ENCODE measurements at regions not wholly inside any gene's neighbourhood (a gene's known extent, or its start where the extent isn't known, plus 50 kb on each side); places are given as distances from the start of the nearest gene placed in this dataset.

DNA sequence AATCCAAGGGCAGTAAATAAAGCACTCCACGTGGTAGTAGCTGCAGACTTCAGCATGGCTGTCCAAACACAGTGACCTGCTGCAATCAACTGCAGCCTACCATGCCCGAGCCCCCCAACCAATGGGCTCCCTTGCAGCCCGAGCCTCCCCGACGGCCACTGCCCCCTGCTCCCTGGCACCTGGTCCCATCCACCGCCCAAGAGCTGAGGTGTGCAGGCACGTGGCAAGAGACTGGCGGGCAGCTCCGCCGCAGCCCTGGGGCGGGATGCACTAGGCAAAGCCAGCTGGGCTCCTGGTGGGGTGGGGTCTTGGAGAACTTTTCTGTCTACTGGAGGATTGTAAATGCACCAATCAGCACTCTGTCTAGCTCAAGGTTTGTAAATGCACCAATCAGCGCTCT is 57.6 kb upstream of the RGS2 start:
- TF ChIP-seq, protein P1, sequence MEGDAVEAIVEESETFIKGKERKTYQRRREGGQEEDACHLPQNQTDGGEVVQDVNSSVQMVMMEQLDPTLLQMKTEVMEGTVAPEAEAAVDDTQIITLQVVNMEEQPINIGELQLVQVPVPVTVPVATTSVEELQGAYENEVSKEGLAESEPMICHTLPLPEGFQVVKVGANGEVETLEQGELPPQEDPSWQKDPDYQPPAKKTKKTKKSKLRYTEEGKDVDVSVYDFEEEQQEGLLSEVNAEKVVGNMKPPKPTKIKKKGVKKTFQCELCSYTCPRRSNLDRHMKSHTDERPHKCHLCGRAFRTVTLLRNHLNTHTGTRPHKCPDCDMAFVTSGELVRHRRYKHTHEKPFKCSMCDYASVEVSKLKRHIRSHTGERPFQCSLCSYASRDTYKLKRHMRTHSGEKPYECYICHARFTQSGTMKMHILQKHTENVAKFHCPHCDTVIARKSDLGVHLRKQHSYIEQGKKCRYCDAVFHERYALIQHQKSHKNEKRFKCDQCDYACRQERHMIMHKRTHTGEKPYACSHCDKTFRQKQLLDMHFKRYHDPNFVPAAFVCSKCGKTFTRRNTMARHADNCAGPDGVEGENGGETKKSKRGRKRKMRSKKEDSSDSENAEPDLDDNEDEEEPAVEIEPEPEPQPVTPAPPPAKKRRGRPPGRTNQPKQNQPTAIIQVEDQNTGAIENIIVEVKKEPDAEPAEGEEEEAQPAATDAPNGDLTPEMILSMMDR (IDR thresholded peaks at IDR 0.05): no peak
- ATAC-seq (ENCODE audit: low FRiP score): no peak
- DNase-seq (ENCODE audit: low spot score): no peak

DNA sequence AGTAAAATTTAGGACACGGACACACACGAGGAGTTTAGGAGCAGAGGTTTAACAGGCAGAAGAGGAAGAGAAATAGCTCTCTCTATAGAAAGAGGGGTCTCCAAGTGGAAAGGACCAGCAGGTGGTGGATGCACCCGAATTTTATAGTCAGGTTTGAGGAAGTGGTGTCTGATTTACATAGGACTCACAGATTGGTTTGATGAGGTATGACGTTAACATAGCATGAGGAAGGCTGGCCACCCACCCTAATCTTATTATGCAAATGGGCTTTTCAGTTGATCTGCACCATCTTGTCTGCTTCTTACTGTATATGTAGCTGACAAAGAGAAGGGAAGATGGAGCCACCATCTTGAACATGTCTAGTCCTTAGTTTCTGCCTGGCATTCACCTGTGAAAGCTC is 52.5 kb upstream of the RGS2 start:
- no peak for ATAC-seq (ENCODE audit: low FRiP score)
- DNase-seq (ENCODE audit: low spot score): no peak
- TF ChIP-seq, protein P1 (IDR thresholded peaks at IDR 0.05): no peak

DNA sequence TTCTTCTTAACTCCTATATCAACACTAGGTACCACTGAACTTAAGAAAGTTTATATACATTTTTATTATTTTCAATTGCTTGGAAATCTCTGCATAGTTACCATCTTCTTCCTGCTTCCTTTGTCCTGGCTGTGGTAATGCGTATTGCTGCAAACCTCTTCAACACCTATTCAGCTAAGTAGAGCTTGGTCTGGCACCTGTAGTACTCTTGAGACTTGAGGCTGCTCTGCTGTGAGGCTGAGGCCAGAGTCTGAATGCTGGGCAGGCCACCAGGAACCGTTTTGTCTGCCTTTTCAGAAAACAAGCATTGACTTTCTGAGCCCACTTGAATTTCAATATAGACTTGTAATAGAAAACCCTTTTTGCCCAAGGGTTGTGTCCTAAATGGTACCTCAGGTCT is 52.0 kb upstream of the RGS2 start:
- TF ChIP-seq, protein P1 (IDR thresholded peaks at IDR 0.05): no peak
- ATAC-seq (ENCODE audit: low FRiP score): no peak
- DNase-seq (ENCODE audit: low spot score): no peak

DNA sequence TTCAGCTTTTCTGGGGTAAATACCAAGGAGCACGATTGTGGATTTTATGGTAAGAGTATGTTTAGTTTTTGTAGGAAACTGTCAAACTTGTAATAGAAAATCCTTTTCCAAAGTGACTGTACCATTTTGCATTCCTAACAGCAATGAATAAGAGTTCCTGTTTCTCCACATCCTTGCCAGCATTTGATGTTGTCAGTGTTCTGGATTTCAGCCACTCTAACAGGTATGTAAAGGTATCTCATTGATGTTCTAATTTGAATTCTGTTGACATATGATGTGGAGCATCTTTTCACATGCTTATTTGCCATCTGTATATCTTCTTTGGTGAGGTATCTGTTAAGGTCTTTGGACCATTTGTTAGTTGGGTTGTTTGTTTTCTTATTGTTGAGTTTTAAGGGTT is 50.3 kb upstream of the RGS2 start:
- TF ChIP-seq, protein P1 (IDR thresholded peaks at IDR 0.05): no peak
- ATAC-seq (ENCODE audit: low FRiP score) (no peak), DNase-seq (ENCODE audit: low spot score) (no peak)
